HCT116 (cell line): ENCODE measurements at regions not wholly inside any gene's neighbourhood (a gene's known extent, or its start where the extent isn't known, plus 50 kb on each side); places are given as distances from the start of the nearest gene placed in this dataset.

Source experiments
- ATAC-seq: fragments of 200-7000 bp; cut with Tn5 transposase; 2 replicates; pipeline ENCODE4 v1.9.1; 2020; ENCODE audit warnings: mild to moderate bottlenecking, moderate library complexity
- BruUV-seq: library from RNA; stranded (reverse); fragments of 400-500 nt; replicated peaks from 2 replicates; lab custom pipeline; 2021; lab: Mats Ljungman, UMichigan
- CTCF ChIA-PET: fragments of 300-600 bp; sonication (Branson Sonifier 250); formaldehyde crosslinking; loops from one replicate; lab custom pipeline; 2021; ENCODE audit warnings: antibody characterized with exemption; lab: Charles Lee
- POLR2A ChIA-PET: fragments of 300-600, 350-600 bp; sonication (Branson Sonifier 250); formaldehyde crosslinking; loops from one replicate; lab custom pipeline; 2021; ENCODE audit warnings: antibody characterized with exemption; lab: Charles Lee
- RAD21 ChIA-PET, 2 experiments: fragments of 300-600 bp; sonication (Branson Sonifier 250); formaldehyde crosslinking; loops; one replicate each; lab custom pipeline; 2023; ENCODE audit warnings: low total read pairs in 2 of 2; ENCODE audit not compliant: uncharacterized antibody in 2 of 2, unreplicated experiment in 2 of 2, low non-redundant PET in 1 of 2; lab: Charles Lee
- DNase-seq: peaks from one replicate; pipeline ENCODE4 v3.0.0-alpha.2; 2010; ENCODE audit warnings: low read depth, low spot score
- H2AFZ ChIP-seq: fragments of 200-600 bp; shearing (Covaris generic), sonication (generic); 2 replicates; pipeline ENCODE4 v1.6.1; 2017; ENCODE audit warnings: low read depth, mixed run types, mixed read lengths, antibody characterized with exemption, low read length; ENCODE audit not compliant: poor library complexity, severe bottlenecking
- H3K27ac ChIP-seq: 2 replicates; pipeline ENCODE4 v1.5.1; 2012; ENCODE audit warnings: low read depth, low read length
- H3K27me3 ChIP-seq: fragments of 200-600 bp; sonication (generic); 2 replicates; pipeline ENCODE4 v1.6.1; 2016; ENCODE audit warnings: mixed run types, low read length, mixed read lengths; ENCODE audit not compliant: insufficient read depth
- H3K36me3 ChIP-seq, 2 experiments: fragments of 200-500 bp in 1 of 2; fragments of 200-600 bp in 1 of 2; sonication (Bioruptor generic) in 1 of 2; sonication (generic) in 1 of 2; 2 replicates each; pipeline versions ENCODE4 v1.5.1 to v1.6.1; 2014 to 2016; ENCODE audit warnings: low read length in 2 of 2, inconsistent platforms in 1 of 2, mixed read lengths in 1 of 2, mixed run types in 1 of 2; ENCODE audit not compliant: insufficient read depth in 2 of 2, control insufficient read depth in 1 of 2
- H3K4me1 ChIP-seq, 2 experiments: fragments of 200-600 bp in 1 of 2; sonication (generic) in 1 of 2; 2 replicates each; pipeline versions ENCODE4 v1.5.1 to v1.6.1; 2012 to 2017; ENCODE audit warnings: low read length in 2 of 2, inconsistent platforms in 1 of 2, mild to moderate bottlenecking in 1 of 2, mixed read lengths in 1 of 2, mixed run types in 1 of 2, moderate library complexity in 1 of 2; ENCODE audit not compliant: insufficient read depth in 2 of 2, control insufficient read depth in 1 of 2
- H3K4me2 ChIP-seq: fragments of 200-600 bp; sonication (generic); 2 replicates; pipeline ENCODE4 v1.6.1; 2017; ENCODE audit warnings: mixed run types, low read length, mixed read lengths
- H3K4me3 ChIP-seq, 2 experiments: fragments of 200-600 bp in 1 of 2; sonication (generic) in 1 of 2; replicated peaks in 1 of 2; 2 replicates each; pipeline ENCODE4 v1.5.1; 2011 to 2016; ENCODE audit warnings: low read length in 2 of 2, control low read depth in 1 of 2, low read depth in 1 of 2, mild to moderate bottlenecking in 1 of 2, mixed read lengths in 1 of 2, mixed run types in 1 of 2
- H3K79me2 ChIP-seq: fragments of 200-600 bp; sonication (generic); 2 replicates; pipeline ENCODE4 v1.6.1; 2017; ENCODE audit warnings: mild to moderate bottlenecking, mixed run types, low read length, moderate library complexity, mixed read lengths; ENCODE audit not compliant: insufficient read depth
- H3K9ac ChIP-seq: fragments of 200-600 bp; sonication (generic); 2 replicates; pipeline ENCODE4 v1.6.1; 2016; ENCODE audit warnings: low read length, mixed read lengths
- H3K9me2 ChIP-seq: fragments of 200-600 bp; sonication (generic), shearing (Covaris generic); 2 replicates; pipeline ENCODE4 v1.6.1; 2017; ENCODE audit warnings: mixed run types, mild to moderate bottlenecking, moderate library complexity; ENCODE audit not compliant: insufficient read depth
- H3K9me3 ChIP-seq, 2 experiments: fragments of 200-500 bp in 1 of 2; fragments of 200-600 bp in 1 of 2; sonication (Bioruptor generic) in 1 of 2; sonication (generic) in 1 of 2; 2 replicates each; pipeline ENCODE4 v1.6.1; 2014 to 2017; ENCODE audit warnings: low read length in 2 of 2, mixed read lengths in 2 of 2, inconsistent platforms in 1 of 2, low read depth in 1 of 2, mild to moderate bottlenecking in 1 of 2, mixed run types in 1 of 2, moderate library complexity in 1 of 2; ENCODE audit not compliant: control insufficient read depth in 1 of 2, insufficient read depth in 1 of 2
- H4K20me1 ChIP-seq: fragments of 200-600 bp; sonication (generic), shearing (Covaris generic); 2 replicates; pipeline ENCODE4 v1.6.1; 2017; ENCODE audit warnings: mixed run types, mild to moderate bottlenecking, moderate library complexity; ENCODE audit not compliant: insufficient read depth
- CBX3 ChIP-seq: IDR thresholded peaks from 2 replicates; pipeline ENCODE4 v1.6.1; 2012; ENCODE audit warnings: low read depth
- CTCF ChIP-seq, 3 experiments: fragments of 200-600 bp in 1 of 3; sonication (generic) in 1 of 3; IDR thresholded peaks in 2 of 3; conservative IDR thresholded peaks in 1 of 3; 2 replicates each; pipeline ENCODE4 v1.5.1; 2012 to 2017; ENCODE audit warnings: low read depth in 2 of 3, low read length in 2 of 3, antibody characterized with exemption in 1 of 3, borderline replicate concordance in 1 of 3, control low read depth in 1 of 3, mild to moderate bottlenecking in 1 of 3, mixed read lengths in 1 of 3, mixed run types in 1 of 3, moderate library complexity in 1 of 3; ENCODE audit not compliant: insufficient read depth in 1 of 3
- ELF1 ChIP-seq: IDR thresholded peaks from 2 replicates; pipeline ENCODE4 v1.6.1; 2012; ENCODE audit warnings: low read depth, borderline replicate concordance
- EZH2 ChIP-seq: fragments of 200-600 bp; sonication (generic); IDR thresholded peaks from 2 replicates; pipeline ENCODE4 v1.6.1; 2017; ENCODE audit warnings: antibody characterized with exemption, mixed run types
- EZH2phosphoT487 ChIP-seq: fragments of 200-600 bp; IDR thresholded peaks from 2 replicates; pipeline ENCODE4 v1.6.1; 2018; ENCODE audit warnings: antibody characterized with exemption, borderline replicate concordance
- FOSL1 ChIP-seq: IDR thresholded peaks from 2 replicates; pipeline ENCODE4 v1.6.1; 2012; ENCODE audit warnings: low read depth
- JUND ChIP-seq: IDR thresholded peaks from 2 replicates; pipeline ENCODE4 v1.6.1; 2012
- MAX ChIP-seq: IDR thresholded peaks from 2 replicates; pipeline ENCODE4 v1.6.1; 2012
- POLR2A ChIP-seq: IDR thresholded peaks from 2 replicates; pipeline ENCODE4 v1.7.0; 2011; ENCODE audit warnings: borderline replicate concordance; ENCODE audit not compliant: insufficient read depth, insufficient read length; ENCODE audit errors: extremely low read depth
- POLR2AphosphoS5 ChIP-seq: IDR thresholded peaks from 2 replicates; pipeline ENCODE4 v1.6.1; 2011; ENCODE audit warnings: mild to moderate bottlenecking, low read depth, low read length, moderate library complexity
- RAD21 ChIP-seq: IDR thresholded peaks from 2 replicates; pipeline ENCODE4 v1.6.1; 2012; ENCODE audit warnings: low read depth, mild to moderate bottlenecking
- SP1 ChIP-seq: IDR thresholded peaks from 2 replicates; pipeline ENCODE4 v1.6.1; 2012; ENCODE audit warnings: low read depth
- TCF7L2 ChIP-seq: IDR thresholded peaks from 2 replicates; pipeline ENCODE4 v1.7.0; 2011; ENCODE audit warnings: borderline replicate concordance, inconsistent platforms; ENCODE audit not compliant: insufficient read depth, insufficient read length; ENCODE audit errors: extremely low read depth
- ZFX ChIP-seq: fragments of 450-650 bp; IDR thresholded peaks from 2 replicates; pipeline ENCODE4 v1.6.1; 2017
- ZNF274 ChIP-seq: fragments of 200-500 bp; sonication (Bioruptor generic); IDR thresholded peaks from 2 replicates; pipeline ENCODE4 v1.6.1; 2014; ENCODE audit warnings: mild to moderate bottlenecking, low read depth, low read length, inconsistent platforms
- intact Hi-C: fragments of 100-400 bp; cut with micrococcal nuclease; formaldehyde crosslinking; loops from 2 replicates; pipeline ENCODE4 v1.10.0; 2022

GRCh38 chr1:73467731-73468130 is 730.2 kb downstream of the LRRIQ3 start:
- ChIA-PET POLR2A (no interaction called here), RAD21 (no interaction called here), CTCF (no interaction called here)
- Histone ChIP-seq H3K9me3 (peaks cover 4 to 12% of the 10 kb centered on the region in 2 experiments; a peak in 2 of 4 replicates), H3K79me2 (no peaks in the 10 kb centered on the region), H3K4me3 (no peak overlapping the region), H3K36me3 (no peaks in the 10 kb centered on the region), H3K27ac (no peak overlapping the region), H3K4me1 (no peaks in the 10 kb centered on the region), H2AFZ (no peak overlapping the region), H3K4me2 (no peak overlapping the region), H3K9me2 (no peaks in the 10 kb centered on the region), H3K27me3 (no peaks in the 10 kb centered on the region), H4K20me1 (no peaks in the 10 kb centered on the region), H3K9ac (no peak overlapping the region)
- no peak for TF ChIP-seq ZFX
- no peak for TF ChIP-seq CTCF (IDR thresholded peaks at IDR 0.05 in 2 of 3, conservative IDR thresholded peaks at IDR 0.05 in 1 of 3; ENCODE audit: borderline replicate concordance in 1 of 3, insufficient read depth in 1 of 3, low read depth in 2 of 3, low read length in 2 of 3)
- TF ChIP-seq POLR2A: no peak
- no peak for TF ChIP-seq JUND
- no peak for TF ChIP-seq EZH2phosphoT487
- TF ChIP-seq POLR2AphosphoS5: no peak
- no peak for TF ChIP-seq FOSL1
- no peak for TF ChIP-seq ELF1
- TF ChIP-seq SP1: no peak
- TF ChIP-seq EZH2: no peak
- TF ChIP-seq MAX: no peak
- TF ChIP-seq RAD21: no peak
- TF ChIP-seq ZNF274: no peak
- no peak for TF ChIP-seq CBX3
- TF ChIP-seq TCF7L2: no peak
- BruUV-seq: no TSS peak
- intact Hi-C loops: no loop called here
- ATAC-seq (no peak), DNase-seq (no peak)
